H9 (cell line): ENCODE measurements at regions not wholly inside any gene's neighbourhood (a gene's known extent, or its start where the extent isn't known, plus 50 kb on each side); places are given as distances from the start of the nearest gene placed in this dataset.

Source experiments
- DNase-seq: peaks from one replicate; pipeline ENCODE4 v3.0.0-alpha.2; 2017
- H2AFZ ChIP-seq: one replicate; pipeline ENCODE4 v1.6.1; 2013; ENCODE audit warnings: mild to moderate bottlenecking, low read length, control low read depth, moderate library complexity
- H2AK5ac ChIP-seq: 2 replicates; pipeline ENCODE4 v1.6.1; 2013; ENCODE audit warnings: low read length, control low read depth, mixed read lengths; ENCODE audit not compliant: insufficient read length
- H2BK120ac ChIP-seq: one replicate; pipeline ENCODE4 v1.6.1; 2013; ENCODE audit warnings: low read depth, mild to moderate bottlenecking, low read length, control low read depth, inconsistent platforms; ENCODE audit not compliant: poor library complexity, severe bottlenecking
- H2BK12ac ChIP-seq: 2 replicates; pipeline ENCODE4 v1.6.1; 2013; ENCODE audit warnings: low read length, control low read depth, mixed read lengths, low read depth; ENCODE audit not compliant: insufficient read length
- H2BK15ac ChIP-seq: 2 replicates; pipeline ENCODE4 v1.6.1; 2013; ENCODE audit warnings: low read depth, low read length, control low read depth
- H2BK20ac ChIP-seq: one replicate; pipeline ENCODE4 v1.6.1; 2013; ENCODE audit warnings: low read depth, mild to moderate bottlenecking, low read length, control low read depth, inconsistent platforms; ENCODE audit not compliant: poor library complexity, severe bottlenecking
- H2BK5ac ChIP-seq: 2 replicates; pipeline ENCODE4 v1.6.1; 2013; ENCODE audit warnings: low read length, control low read depth, mixed read lengths; ENCODE audit not compliant: insufficient read length
- H3K14ac ChIP-seq: 2 replicates; pipeline ENCODE4 v1.6.1; 2013; ENCODE audit warnings: low read length, control low read depth; ENCODE audit not compliant: insufficient read depth
- H3K18ac ChIP-seq: 2 replicates; pipeline ENCODE4 v1.6.1; 2013; ENCODE audit warnings: low read depth, mild to moderate bottlenecking, mixed read lengths, low read length, control low read depth; ENCODE audit not compliant: insufficient read length
- H3K23ac ChIP-seq: 2 replicates; pipeline ENCODE4 v1.6.1; 2013; ENCODE audit warnings: low read length, control low read depth, mixed read lengths, low read depth; ENCODE audit not compliant: insufficient read length
- H3K23me2 ChIP-seq: 2 replicates; pipeline ENCODE4 v1.6.1; 2013; ENCODE audit warnings: low read depth, mild to moderate bottlenecking, mixed read lengths, low read length, control low read depth; ENCODE audit not compliant: insufficient read length, poor library complexity, severe bottlenecking
- H3K27ac ChIP-seq: 2 replicates; pipeline ENCODE4 v1.5.1; 2013; ENCODE audit warnings: low read length, control low read depth, mixed read lengths, low read depth; ENCODE audit not compliant: insufficient read length
- H3K27me3 ChIP-seq: 2 replicates; pipeline ENCODE4 v1.6.1; 2013; ENCODE audit warnings: low read length, control low read depth, inconsistent platforms; ENCODE audit not compliant: insufficient read depth
- H3K4ac ChIP-seq: 2 replicates; pipeline ENCODE4 v1.6.1; 2013; ENCODE audit warnings: low read depth, mild to moderate bottlenecking, control low read depth, inconsistent platforms, low read length, moderate library complexity
- H3K4me1 ChIP-seq: 2 replicates; pipeline ENCODE4 v1.6.1; 2013; ENCODE audit warnings: low read length, control low read depth, inconsistent platforms; ENCODE audit not compliant: insufficient read depth
- H3K4me2 ChIP-seq: 2 replicates; pipeline ENCODE4 v1.6.1; 2013; ENCODE audit warnings: low read length, control low read depth, mixed read lengths; ENCODE audit not compliant: insufficient read length, insufficient read depth
- H3K56ac ChIP-seq: 2 replicates; pipeline ENCODE4 v1.6.1; 2013; ENCODE audit warnings: low read depth, mild to moderate bottlenecking, mixed read lengths, low read length, control low read depth; ENCODE audit not compliant: insufficient read length
- H3K79me1 ChIP-seq: 2 replicates; pipeline ENCODE4 v1.6.1; 2013; ENCODE audit warnings: low read depth, mild to moderate bottlenecking, moderate library complexity, low read length, control low read depth, inconsistent platforms; ENCODE audit not compliant: insufficient read depth, poor library complexity, severe bottlenecking
- H3K79me2 ChIP-seq: 2 replicates; pipeline ENCODE4 v1.6.1; 2013; ENCODE audit warnings: low read length, control low read depth, inconsistent platforms; ENCODE audit not compliant: insufficient read depth
- H3K9ac ChIP-seq: 2 replicates; pipeline ENCODE4 v1.6.1; 2013; ENCODE audit warnings: low read length, control low read depth, mixed read lengths; ENCODE audit not compliant: insufficient read length; ENCODE audit errors: extremely low read depth
- H3K9me3 ChIP-seq: one replicate; pipeline ENCODE4 v1.6.1; 2013; ENCODE audit warnings: low read depth, low read length, inconsistent platforms; ENCODE audit not compliant: control insufficient read depth
- H3T11ph ChIP-seq: one replicate; pipeline ENCODE4 v1.6.1; 2013; ENCODE audit warnings: mild to moderate bottlenecking, low read length, control low read depth, inconsistent platforms
- H4K20me1 ChIP-seq: one replicate; pipeline ENCODE4 v1.6.1; 2013; ENCODE audit not compliant: control insufficient read depth, insufficient read length, insufficient read depth
- H4K5ac ChIP-seq: 2 replicates; pipeline ENCODE4 v1.6.1; 2013; ENCODE audit warnings: low read depth, mild to moderate bottlenecking, mixed read lengths, low read length, control low read depth; ENCODE audit not compliant: insufficient read length
- H4K8ac ChIP-seq: replicated peaks from 2 replicates; pipeline ENCODE4 v1.6.1; 2013; ENCODE audit warnings: low read length, control low read depth, mixed read lengths, low read depth; ENCODE audit not compliant: insufficient read length
- H4K91ac ChIP-seq: 2 replicates; pipeline ENCODE4 v1.6.1; 2013; ENCODE audit warnings: low read depth, mild to moderate bottlenecking, moderate library complexity, mixed read lengths, low read length, control low read depth; ENCODE audit not compliant: insufficient read length
- H3K27ac Mint-ChIP-seq, 3 experiments: 2 replicates in 2 of 3; 3 replicates in 1 of 3; pipeline ENCODE4 v1.8.0; 2020 to 2021; ENCODE audit warnings: mixed read lengths in 3 of 3, mild to moderate bottlenecking in 1 of 3, moderate library complexity in 1 of 3
- H3K27me3 Mint-ChIP-seq: 2 replicates; pipeline ENCODE4 v1.8.0; 2021; ENCODE audit warnings: low read depth, mild to moderate bottlenecking, moderate library complexity, mixed read lengths
- H3K36me3 Mint-ChIP-seq, 3 experiments: 2 replicates in 2 of 3; 3 replicates in 1 of 3; pipeline ENCODE4 v1.8.0; 2020 to 2021; ENCODE audit warnings: low read depth in 3 of 3, mixed read lengths in 3 of 3; ENCODE audit not compliant: insufficient read depth in 1 of 3
- H3K4me1 Mint-ChIP-seq, 2 experiments: 2 replicates each; pipeline ENCODE4 v1.8.0; 2020; ENCODE audit warnings: mixed read lengths in 2 of 2
- H3K4me3 Mint-ChIP-seq, 2 experiments: 2 replicates in 1 of 2; 3 replicates in 1 of 2; pipeline ENCODE4 v1.8.0; 2020 to 2021; ENCODE audit warnings: mild to moderate bottlenecking in 2 of 2, mixed read lengths in 2 of 2, moderate library complexity in 1 of 2
- H3K9me3 Mint-ChIP-seq, 2 experiments: 2 replicates in 1 of 2; 3 replicates in 1 of 2; pipeline ENCODE4 v1.8.0; 2020; ENCODE audit warnings: mild to moderate bottlenecking in 2 of 2, mixed read lengths in 2 of 2, moderate library complexity in 1 of 2
- CTCF ChIP-seq: fragments of 200-600 bp; sonication (generic); conservative IDR thresholded peaks from 3 replicates; pipeline ENCODE4 v1.8.0; 2021; ENCODE audit warnings: antibody characterized with exemption, mild to moderate bottlenecking
- WGBS: extraction: QIAGEN DNeasy Blood & Tissue Kit; methylation state at CpG from one replicate; pipeline ENCODE4 v1.1.7; 2013; ENCODE audit warnings: missing lambda C conversion rate, low lambda C conversion rate, mixed read lengths; ENCODE audit not compliant: insufficient read length; ENCODE audit errors: extremely low coverage; 5-methylcytosine and 5-hydroxymethylcytosine counted together

DNA sequence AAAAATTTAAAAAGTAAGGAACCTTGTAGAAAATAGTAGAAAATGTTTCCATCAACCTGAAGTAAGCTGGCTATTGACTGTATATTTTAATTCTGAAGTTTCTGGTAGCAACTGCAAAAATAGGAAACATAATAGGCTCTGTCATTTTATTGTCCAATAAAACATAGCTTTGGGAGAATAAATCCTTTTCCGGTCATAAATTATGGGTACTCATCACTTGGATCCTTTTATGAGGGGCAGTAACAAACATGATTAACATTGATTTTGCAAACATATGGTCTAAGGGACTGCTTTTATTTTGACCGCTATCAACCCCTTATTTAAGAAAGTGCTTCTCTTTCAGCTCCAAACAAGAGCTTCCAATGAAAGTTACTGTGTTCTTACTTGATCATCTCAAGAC lies 495.9 kb upstream of the ANKRD30A start:
- no peak overlapping the region for H4K91ac ChIP-seq
- TF ChIP-seq CTCF, result no peak
- no peaks in the 10 kb centered on the region for H3K4me1 Mint-ChIP-seq
- no peak overlapping the region for H2BK120ac ChIP-seq
- H2BK20ac ChIP-seq, result no peak overlapping the region
- H2BK12ac ChIP-seq, result no peak overlapping the region
- H3K27ac Mint-ChIP-seq, result no peak overlapping the region
- H3K9me3 ChIP-seq, result no peaks in the 10 kb centered on the region
- no peak overlapping the region for H3K18ac ChIP-seq
- H2BK5ac ChIP-seq, result no peak overlapping the region
- H3K4ac ChIP-seq, result no peak overlapping the region
- no peak overlapping the region for H3K14ac ChIP-seq
- DNase-seq, result no peak
- no CpG with 5 or more reads among the region's 2 CpGs for WGBS
- no peak overlapping the region for H3T11ph ChIP-seq
- H3K23me2 ChIP-seq, result no peaks in the 10 kb centered on the region
- H2AK5ac ChIP-seq, result no peak overlapping the region
- no peak overlapping the region for H3K9ac ChIP-seq
- no peak overlapping the region for H3K27ac ChIP-seq
- no peak overlapping the region for H4K8ac ChIP-seq
- H3K4me2 ChIP-seq, result no peak overlapping the region
- H3K27me3 ChIP-seq, result no peaks in the 10 kb centered on the region
- no peaks in the 10 kb centered on the region for H3K4me1 ChIP-seq
- H2AFZ ChIP-seq, result no peak overlapping the region
- no peak overlapping the region for H3K4me3 Mint-ChIP-seq
- H4K5ac ChIP-seq, result no peak overlapping the region
- H3K27me3 Mint-ChIP-seq, result no peaks in the 10 kb centered on the region
- no peaks in the 10 kb centered on the region for H3K79me1 ChIP-seq
- no peaks in the 10 kb centered on the region for H3K79me2 ChIP-seq
- no peaks in the 10 kb centered on the region for H4K20me1 ChIP-seq
- H3K56ac ChIP-seq, result no peak overlapping the region
- H2BK15ac ChIP-seq, result no peak overlapping the region
- H3K23ac ChIP-seq, result no peak overlapping the region
- peaks cover 0 to 6% (median 2%) of the 10 kb centered on the region in 3 experiments; a peak in 2 of 7 replicates for H3K36me3 Mint-ChIP-seq
- peaks cover 5% of the 10 kb centered on the region in 2 experiments; a peak in 1 of 5 replicates for H3K9me3 Mint-ChIP-seq
